ENCODE measurements at regions not wholly inside any gene's neighbourhood (a gene's known extent, or its start where the extent isn't known, plus 50 kb on each side); places are given as distances from the start of the nearest gene placed in this dataset.

DNA sequence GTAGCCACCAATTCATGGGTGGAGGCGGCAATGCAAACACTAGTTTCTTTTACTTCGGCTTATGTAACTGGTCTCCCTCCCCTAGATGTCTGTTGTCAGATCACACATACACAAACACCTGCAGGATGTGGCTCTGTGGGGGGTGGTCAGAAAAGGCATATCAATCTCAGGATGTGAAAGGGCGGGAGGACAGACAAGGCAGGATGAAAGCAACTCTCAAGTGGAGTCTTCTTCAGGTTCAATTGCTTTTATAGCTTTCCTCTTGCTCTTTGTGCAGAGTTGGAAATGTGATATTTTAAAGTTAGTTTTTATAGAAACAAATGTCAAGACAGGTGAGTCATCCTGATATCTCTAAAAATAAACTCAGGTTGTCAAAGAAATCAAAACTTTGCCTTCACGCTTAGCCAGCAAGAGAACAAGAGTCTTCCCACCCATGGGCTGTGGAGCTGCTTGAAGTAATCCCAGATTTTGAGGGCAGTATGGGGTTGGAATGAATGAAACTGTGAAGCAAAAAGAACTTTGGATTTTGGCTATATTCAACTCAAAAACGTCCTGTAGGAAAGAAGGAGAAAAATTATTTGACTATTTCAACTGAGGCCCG, 423.4 kb downstream of the GUCY1A2 start:
- TF ChIP-seq, protein P1, sequence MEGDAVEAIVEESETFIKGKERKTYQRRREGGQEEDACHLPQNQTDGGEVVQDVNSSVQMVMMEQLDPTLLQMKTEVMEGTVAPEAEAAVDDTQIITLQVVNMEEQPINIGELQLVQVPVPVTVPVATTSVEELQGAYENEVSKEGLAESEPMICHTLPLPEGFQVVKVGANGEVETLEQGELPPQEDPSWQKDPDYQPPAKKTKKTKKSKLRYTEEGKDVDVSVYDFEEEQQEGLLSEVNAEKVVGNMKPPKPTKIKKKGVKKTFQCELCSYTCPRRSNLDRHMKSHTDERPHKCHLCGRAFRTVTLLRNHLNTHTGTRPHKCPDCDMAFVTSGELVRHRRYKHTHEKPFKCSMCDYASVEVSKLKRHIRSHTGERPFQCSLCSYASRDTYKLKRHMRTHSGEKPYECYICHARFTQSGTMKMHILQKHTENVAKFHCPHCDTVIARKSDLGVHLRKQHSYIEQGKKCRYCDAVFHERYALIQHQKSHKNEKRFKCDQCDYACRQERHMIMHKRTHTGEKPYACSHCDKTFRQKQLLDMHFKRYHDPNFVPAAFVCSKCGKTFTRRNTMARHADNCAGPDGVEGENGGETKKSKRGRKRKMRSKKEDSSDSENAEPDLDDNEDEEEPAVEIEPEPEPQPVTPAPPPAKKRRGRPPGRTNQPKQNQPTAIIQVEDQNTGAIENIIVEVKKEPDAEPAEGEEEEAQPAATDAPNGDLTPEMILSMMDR (conservative IDR thresholded peaks at IDR 0.05; ENCODE audit: low read depth, low read length) = no peak
- H3K4me3 ChIP-seq (ENCODE audit: low read depth, low read length) = no peak overlapping the region
- DNase-seq (ENCODE audit: low read depth) = no peak

GRCh38 chr11:106601684-106602297, 416.5 kb downstream of the GUCY1A2 start:
- TF ChIP-seq, protein P1 (conservative IDR thresholded peaks at IDR 0.05; ENCODE audit: low read depth, low read length) = no peak
- no peak overlapping the region for H3K4me3 ChIP-seq (ENCODE audit: low read depth, low read length)
- DNase-seq (ENCODE audit: low read depth) = no peak

- H3K4me3 ChIP-seq (ENCODE audit: low read depth, low read length) = no peak overlapping the region
- TF ChIP-seq, protein P1 (conservative IDR thresholded peaks at IDR 0.05; ENCODE audit: low read depth, low read length) = no peak
- DNase-seq (ENCODE audit: low read depth) = peak; percentile 57
These were observed 409.6 kb downstream of the GUCY1A2 start for GRCh38 chr11:106608677-106609076.

DNA sequence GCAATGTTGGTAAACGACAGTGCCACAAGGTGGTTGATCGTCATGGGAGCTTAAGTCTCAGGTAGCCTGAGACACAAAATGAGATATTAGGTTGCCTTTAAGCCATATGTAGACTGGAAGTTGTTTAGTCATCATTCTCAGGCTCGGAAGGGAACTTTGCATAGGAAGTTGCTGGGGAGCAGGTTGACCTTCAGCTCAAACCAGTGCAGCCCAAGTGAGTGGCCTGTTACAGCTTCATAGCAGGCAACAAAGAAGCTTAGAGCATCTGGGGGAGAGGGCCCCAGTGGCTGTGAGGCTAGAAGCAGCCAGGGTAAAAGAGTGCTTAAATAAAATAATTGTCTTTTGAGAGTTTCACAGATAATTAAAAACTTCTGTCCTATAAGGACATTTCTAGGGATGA, 404.0 kb downstream of the GUCY1A2 start:
- TF ChIP-seq, protein P1 (conservative IDR thresholded peaks at IDR 0.05; ENCODE audit: low read depth, low read length) = no peak
- DNase-seq (ENCODE audit: low read depth) = no peak

DNA sequence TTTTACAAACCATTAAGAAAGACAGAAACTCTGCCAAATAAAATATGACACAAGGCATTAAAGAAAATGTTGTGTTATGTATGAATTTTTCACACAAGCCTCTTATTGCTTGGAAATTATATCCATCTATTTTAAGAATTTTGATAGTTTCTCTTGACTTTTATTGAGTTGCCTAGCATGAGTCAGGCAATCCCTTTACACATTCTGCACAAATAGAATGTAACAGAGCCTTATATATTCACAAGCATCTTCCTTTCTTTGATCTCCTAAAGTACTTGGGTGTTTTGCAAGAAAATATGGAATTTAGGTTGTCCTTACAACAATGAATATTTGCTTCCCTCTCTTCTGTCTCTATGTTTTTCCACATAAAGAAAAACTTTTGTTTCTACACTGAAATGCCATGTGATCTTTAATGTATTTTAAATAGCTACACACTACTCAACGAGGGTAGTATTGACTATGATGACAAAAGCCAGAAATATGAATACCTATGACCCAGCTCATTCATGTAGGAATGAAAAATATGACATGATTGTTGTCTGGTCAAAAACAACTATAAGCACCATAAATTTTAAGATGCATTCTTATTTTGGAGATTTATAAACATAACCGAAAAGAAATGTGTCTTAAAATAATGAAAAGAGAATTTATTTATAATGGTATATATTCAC, 398.8 kb downstream of the GUCY1A2 start:
- DNase-seq (ENCODE audit: low read depth) = no peak

More for the DNA sequence above, 404.0 kb downstream of the GUCY1A2 start:
- H3K4me3 ChIP-seq (ENCODE audit: low read depth, low read length) = no peak overlapping the region

GRCh38 chr11:106621484-106621883, 396.8 kb downstream of the GUCY1A2 start:
- TF ChIP-seq, protein P1 (conservative IDR thresholded peaks at IDR 0.05; ENCODE audit: low read depth, low read length) = no peak
- H3K4me3 ChIP-seq (ENCODE audit: low read depth, low read length) = no peak overlapping the region
- no peak for DNase-seq (ENCODE audit: low read depth)

More for the DNA sequence above, 398.8 kb downstream of the GUCY1A2 start:
- TF ChIP-seq, protein P1 (conservative IDR thresholded peaks at IDR 0.05; ENCODE audit: low read depth, low read length) = no peak
- no peak overlapping the region for H3K4me3 ChIP-seq (ENCODE audit: low read depth, low read length)
